ENCODE measurements at regions not wholly inside any gene's neighbourhood (a gene's known extent, or its start where the extent isn't known, plus 50 kb on each side); places are given as distances from the start of the nearest gene placed in this dataset.

GRCh38 chr5:136703706-136704105 is 338.4 kb upstream of the TRPC7 start:
- H3K4me1 Mint-ChIP-seq: no peaks in the 10 kb centered on the region
- H3K4me3 Mint-ChIP-seq: no peak overlapping the region

GRCh38 chr5:136703036-136703435 is 337.7 kb upstream of the TRPC7 start:
- H3K9me3 Mint-ChIP-seq: peaks cover 3% of the 10 kb centered on the region
- peaks cover 4% of the 10 kb centered on the region for H3K27me3 Mint-ChIP-seq
- no peak overlapping the region for H3K4me3 Mint-ChIP-seq

More at GRCh38 chr5:136703706-136704105, 338.4 kb upstream of the TRPC7 start:
- Mint-ChIP-seq H3K9me3 (peaks cover 3% of the 10 kb centered on the region), H3K36me3 (no peaks in the 10 kb centered on the region), H3K27ac (no peak overlapping the region), H3K27me3 (peaks cover 4% of the 10 kb centered on the region)
- no peak for DNase-seq

GRCh38 chr5:136701191-136701590 is 335.8 kb upstream of the TRPC7 start:
- Mint-ChIP-seq H3K36me3 (no peaks in the 10 kb centered on the region), H3K9me3 (peaks cover 3% of the 10 kb centered on the region), H3K27ac (no peak overlapping the region), H3K27me3 (peaks cover 4% of the 10 kb centered on the region), H3K4me3 (no peak overlapping the region), H3K4me1 (no peaks in the 10 kb centered on the region)
- no peak for DNase-seq

More at GRCh38 chr5:136703036-136703435, 337.7 kb upstream of the TRPC7 start:
- DNase-seq: no peak
- H3K27ac Mint-ChIP-seq: no peak overlapping the region
- H3K36me3 Mint-ChIP-seq: no peaks in the 10 kb centered on the region
- no peaks in the 10 kb centered on the region for H3K4me1 Mint-ChIP-seq

- peaks cover 4% of the 10 kb centered on the region for H3K27me3 Mint-ChIP-seq
- no peak for DNase-seq
- H3K27ac Mint-ChIP-seq: no peak overlapping the region
- H3K4me3 Mint-ChIP-seq: no peak overlapping the region
- no peaks in the 10 kb centered on the region for H3K4me1 Mint-ChIP-seq
- no peaks in the 10 kb centered on the region for H3K36me3 Mint-ChIP-seq
- peaks cover 3% of the 10 kb centered on the region for H3K9me3 Mint-ChIP-seq
Measured at GRCh38 chr5:136699651-136700050, 334.3 kb upstream of the TRPC7 start.

GRCh38 chr5:136698970-136699369 is 333.6 kb upstream of the TRPC7 start:
- no peaks in the 10 kb centered on the region for H3K36me3 Mint-ChIP-seq
- no peak overlapping the region for H3K4me3 Mint-ChIP-seq
- H3K9me3 Mint-ChIP-seq: peaks cover 3% of the 10 kb centered on the region
- no peaks in the 10 kb centered on the region for H3K4me1 Mint-ChIP-seq
- peaks cover 4% of the 10 kb centered on the region for H3K27me3 Mint-ChIP-seq
- DNase-seq: no peak
- no peak overlapping the region for H3K27ac Mint-ChIP-seq

- H3K4me3 Mint-ChIP-seq: no peak overlapping the region
- H3K27ac Mint-ChIP-seq: no peak overlapping the region
- no peaks in the 10 kb centered on the region for H3K36me3 Mint-ChIP-seq
Measured at GRCh38 chr5:136694258-136694657, 328.9 kb upstream of the TRPC7 start.

GRCh38 chr5:136689552-136689951 is 324.2 kb upstream of the TRPC7 start:
- no peak for DNase-seq
- H3K4me1 Mint-ChIP-seq: no peaks in the 10 kb centered on the region
- no peak overlapping the region for H3K4me3 Mint-ChIP-seq
- H3K9me3 Mint-ChIP-seq: peaks cover 20% of the 10 kb centered on the region
- H3K27me3 Mint-ChIP-seq: no peaks in the 10 kb centered on the region
- H3K36me3 Mint-ChIP-seq: no peaks in the 10 kb centered on the region
- H3K27ac Mint-ChIP-seq: no peak overlapping the region

More at GRCh38 chr5:136694258-136694657, 328.9 kb upstream of the TRPC7 start:
- DNase-seq: no peak
- peaks cover 8% of the 10 kb centered on the region for H3K9me3 Mint-ChIP-seq
- no peaks in the 10 kb centered on the region for H3K4me1 Mint-ChIP-seq
- peaks cover 4% of the 10 kb centered on the region for H3K27me3 Mint-ChIP-seq

GRCh38 chr5:136686192-136686872 is 321.0 kb upstream of the TRPC7 start:
- no peak overlapping the region for H3K27ac Mint-ChIP-seq

GRCh38 chr5:136682986-136683385 is 317.6 kb upstream of the TRPC7 start:
- Mint-ChIP-seq H3K36me3 (no peaks in the 10 kb centered on the region), H3K9me3 (peaks cover 8% of the 10 kb centered on the region), H3K27me3 (no peaks in the 10 kb centered on the region), H3K4me3 (no peak overlapping the region), H3K27ac (no peak overlapping the region), H3K4me1 (no peaks in the 10 kb centered on the region)
- no peak for DNase-seq

More at GRCh38 chr5:136686192-136686872, 321.0 kb upstream of the TRPC7 start:
- Mint-ChIP-seq H3K36me3 (no peaks in the 10 kb centered on the region), H3K27me3 (no peaks in the 10 kb centered on the region), H3K4me1 (no peaks in the 10 kb centered on the region), H3K9me3 (peaks cover 20% of the 10 kb centered on the region), H3K4me3 (no peak overlapping the region)
- DNase-seq: no peak

GRCh38 chr5:136679233-136679632 is 313.9 kb upstream of the TRPC7 start:
- Mint-ChIP-seq H3K9me3 (no peaks in the 10 kb centered on the region), H3K4me1 (no peaks in the 10 kb centered on the region), H3K4me3 (no peak overlapping the region), H3K27me3 (no peaks in the 10 kb centered on the region), H3K36me3 (no peaks in the 10 kb centered on the region), H3K27ac (no peak overlapping the region)
- no peak for DNase-seq

GRCh38 chr5:136677217-136677616 is 311.9 kb upstream of the TRPC7 start:
- Mint-ChIP-seq H3K4me3 (no peak overlapping the region), H3K27ac (no peak overlapping the region), H3K9me3 (no peaks in the 10 kb centered on the region), H3K4me1 (no peaks in the 10 kb centered on the region), H3K36me3 (no peaks in the 10 kb centered on the region), H3K27me3 (no peaks in the 10 kb centered on the region)
- DNase-seq: no peak

GRCh38 chr5:136676685-136677084 is 311.3 kb upstream of the TRPC7 start:
- H3K36me3 Mint-ChIP-seq: no peaks in the 10 kb centered on the region
- no peak overlapping the region for H3K27ac Mint-ChIP-seq
- no peak overlapping the region for H3K4me3 Mint-ChIP-seq
- no peaks in the 10 kb centered on the region for H3K27me3 Mint-ChIP-seq
- DNase-seq: no peak
- H3K4me1 Mint-ChIP-seq: no peaks in the 10 kb centered on the region
- H3K9me3 Mint-ChIP-seq: no peaks in the 10 kb centered on the region

GRCh38 chr5:136675769-136676168 is 310.4 kb upstream of the TRPC7 start:
- Mint-ChIP-seq H3K4me3 (no peak overlapping the region), H3K36me3 (no peaks in the 10 kb centered on the region), H3K27ac (no peak overlapping the region), H3K9me3 (no peaks in the 10 kb centered on the region), H3K4me1 (no peaks in the 10 kb centered on the region), H3K27me3 (no peaks in the 10 kb centered on the region)
- DNase-seq: no peak

GRCh38 chr5:136674178-136674577 is 308.8 kb upstream of the TRPC7 start:
- Mint-ChIP-seq H3K4me1 (no peaks in the 10 kb centered on the region), H3K27me3 (no peaks in the 10 kb centered on the region), H3K27ac (no peak overlapping the region), H3K9me3 (peaks cover 3% of the 10 kb centered on the region), H3K4me3 (no peak overlapping the region), H3K36me3 (no peaks in the 10 kb centered on the region)
- no peak for DNase-seq

GRCh38 chr5:136667789-136668188 is 302.4 kb upstream of the TRPC7 start:
- no peaks in the 10 kb centered on the region for H3K36me3 Mint-ChIP-seq
- H3K4me3 Mint-ChIP-seq: no peak overlapping the region
- no peaks in the 10 kb centered on the region for H3K4me1 Mint-ChIP-seq
- H3K9me3 Mint-ChIP-seq: peaks cover 3% of the 10 kb centered on the region
- H3K27ac Mint-ChIP-seq: no peak overlapping the region
- DNase-seq: no peak
- H3K27me3 Mint-ChIP-seq: no peaks in the 10 kb centered on the region

GRCh38 chr5:136666970-136667620 is 301.8 kb upstream of the TRPC7 start:
- H3K4me1 Mint-ChIP-seq: no peaks in the 10 kb centered on the region
- no peak for DNase-seq
- H3K27ac Mint-ChIP-seq: no peak overlapping the region
- H3K27me3 Mint-ChIP-seq: no peaks in the 10 kb centered on the region
- H3K4me3 Mint-ChIP-seq: no peak overlapping the region
- H3K36me3 Mint-ChIP-seq: no peaks in the 10 kb centered on the region
- peaks cover 3% of the 10 kb centered on the region for H3K9me3 Mint-ChIP-seq

Data from activated naive CD8-positive, alpha-beta T cell treated with anti-CD3 and anti-CD28 coated beads for 36 hours (primary cell).